CD4-positive, alpha-beta T cell treated with Interleukin-12 subunit alpha and Interleukin-12 subunit beta, for 1 hour (primary cell): ENCODE measurements at regions not wholly inside any gene's neighbourhood (a gene's known extent, or its start where the extent isn't known, plus 50 kb on each side); places are given as distances from the start of the nearest gene placed in this dataset.

Experiments used
- DNase-seq: peaks from one replicate; pipeline ENCODE4 v3.0.0-alpha.2; 2020

GRCh38 chr3:150057227-150057626 lies 86.5 kb upstream of the PFN2 start:
- DNase-seq, result no peak

GRCh38 chr3:150055332-150055731 lies 84.6 kb upstream of the PFN2 start:
- no peak for DNase-seq

- DNase-seq, result no peak
Observed at GRCh38 chr3:150054635-150055034, 83.9 kb upstream of the PFN2 start.

- no peak for DNase-seq
Observed at GRCh38 chr3:150050510-150050909, 79.8 kb upstream of the PFN2 start.

- DNase-seq, result no peak
Observed at GRCh38 chr3:150049317-150049716, 78.6 kb upstream of the PFN2 start.

- no peak for DNase-seq
Observed at GRCh38 chr3:150041877-150042276, 71.2 kb upstream of the PFN2 start.

GRCh38 chr3:150040097-150040496 lies 69.4 kb upstream of the PFN2 start:
- DNase-seq, result no peak

- no peak for DNase-seq
Observed at GRCh38 chr3:150038830-150039229, 68.1 kb upstream of the PFN2 start.

GRCh38 chr3:150036780-150037179 lies 66.1 kb upstream of the PFN2 start:
- DNase-seq, result no peak

GRCh38 chr3:150035910-150036612 lies 65.4 kb upstream of the PFN2 start:
- no peak for DNase-seq

- no peak for DNase-seq
Observed at GRCh38 chr3:150035301-150035779, 64.6 kb upstream of the PFN2 start.

- no peak for DNase-seq
Observed at GRCh38 chr3:150033721-150034120, 63.0 kb upstream of the PFN2 start.

GRCh38 chr3:150030841-150031240 lies 60.1 kb upstream of the PFN2 start:
- no peak for DNase-seq

- no peak for DNase-seq
Observed at GRCh38 chr3:150023239-150023636, 52.5 kb upstream of the PFN2 start.

- DNase-seq, result no peak
Observed at GRCh38 chr3:150022381-150023238, 51.9 kb upstream of the PFN2 start.

GRCh38 chr3:150020527-150020926 lies 49.8 kb upstream of the PFN2 start:
- DNase-seq, result no peak
